Motor neuron (in vitro differentiated cells): ENCODE measurements at regions not wholly inside any gene's neighbourhood (a gene's known extent, or its start where the extent isn't known, plus 50 kb on each side); places are given as distances from the start of the nearest gene placed in this dataset.

ENCODE experiments used
- ATAC-seq, 8 experiments: fragments of 200-7000 bp; cut with Tn5 transposase; replicated peaks in 6 of 8; 2 replicates each; pipeline ENCODE4 v1.8.0; 2021; ENCODE audit warnings: mild to moderate bottlenecking in 8 of 8, moderate library complexity in 8 of 8
- H3K27ac ChIP-seq, 2 donors: fragments of 250-450 bp; sonication (Bioruptor Pico); 2 replicates each; pipeline ENCODE4 v1.9.0; 2021; ENCODE audit warnings: antibody characterized with exemption in 2 of 2, mild to moderate bottlenecking in 2 of 2, moderate library complexity in 1 of 2
- H3K4me1 ChIP-seq, 2 donors: fragments of 250-450 bp; sonication (Bioruptor Pico); replicated peaks in 1 of 2; 2 replicates each; pipeline ENCODE4 v1.6.1; 2021; ENCODE audit warnings: antibody characterized with exemption in 2 of 2, mild to moderate bottlenecking in 2 of 2, moderate library complexity in 1 of 2
- H3K4me3 ChIP-seq, 5 donors: fragments of 250-450 bp; sonication (Bioruptor Pico); 2 replicates each; pipeline ENCODE4 v1.9.0; 2021; ENCODE audit warnings: antibody characterized with exemption in 5 of 5, mild to moderate bottlenecking in 5 of 5, moderate library complexity in 4 of 5
- WGBS, 10 experiments: fragments of 450-650 bp; shearing (Covaris generic); methylation state at CpG; one replicate each; pipeline ENCODE4 v1.0.0; 2022; 5-methylcytosine and 5-hydroxymethylcytosine counted together
- in situ Hi-C, 9 experiments: fragments of 400-800 bp; cut with MboI; loops; one replicate each; pipeline ENCODE4 v1.15.0; 2021; ENCODE audit warnings: low sequenced_read_pairs in 9 of 9, low pct_unique_long_range_greater_than_20kb in 2 of 9; ENCODE audit not compliant: unreplicated experiment in 9 of 9

DNA sequence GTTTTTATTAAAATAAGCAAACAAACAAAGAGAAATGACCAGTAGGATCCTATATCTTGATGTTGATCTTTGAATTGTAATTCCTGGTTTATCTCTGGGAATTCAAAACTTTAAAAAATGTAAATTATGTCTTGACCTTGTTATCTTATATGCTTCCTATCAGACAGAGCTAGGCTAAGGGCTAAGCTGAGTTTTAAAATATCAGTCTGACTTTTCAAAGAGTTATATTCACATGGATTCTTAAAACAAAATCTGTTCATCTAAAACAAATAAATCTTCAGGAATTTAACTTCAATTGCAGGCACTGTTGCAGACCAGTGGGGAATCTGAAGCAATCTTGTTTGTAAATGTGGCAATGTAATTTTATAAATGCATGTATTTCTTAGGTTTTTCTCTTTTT lies 1144.1 kb downstream of the LRFN5 start:
- ATAC-seq: no peak
- no peak overlapping the region for H3K27ac ChIP-seq
- in situ Hi-C loops: no loop called here
- H3K4me1 ChIP-seq: no peaks in the 10 kb centered on the region
- no peak overlapping the region for H3K4me3 ChIP-seq

GRCh38 chr14:42742084-42742483 lies 1135.4 kb downstream of the LRFN5 start:
- 40 to 90% (median 82%) methylated on average over 1 to 2 of the region's 2 CpGs; no CpG with 5 or more reads in 2 of the 10 experiments for WGBS, 10 experiments
- no peak overlapping the region for H3K4me3 ChIP-seq
- ATAC-seq: no peak
- no peaks in the 10 kb centered on the region for H3K4me1 ChIP-seq
- no peak overlapping the region for H3K27ac ChIP-seq
- in situ Hi-C loops: no loop called here

DNA sequence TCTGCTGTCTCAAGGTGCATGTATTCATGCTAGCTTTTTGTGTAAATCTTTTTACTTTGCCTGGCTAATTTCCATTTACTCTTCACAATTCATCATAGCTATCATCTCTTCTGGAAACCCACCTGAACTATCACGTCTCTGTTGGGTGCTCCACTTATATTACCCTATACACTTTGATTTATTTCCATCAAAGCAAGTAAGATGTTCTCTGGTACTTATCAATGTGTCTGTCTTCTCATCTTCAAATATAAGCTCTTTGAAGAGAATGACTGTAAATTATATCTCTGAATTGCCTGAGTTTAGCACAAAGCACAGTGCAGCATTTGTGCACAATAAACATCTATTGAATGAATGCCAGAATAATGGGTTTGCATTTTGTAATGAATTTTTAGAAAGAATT lies 1129.7 kb downstream of the LRFN5 start:
- WGBS, 10 experiments: 0 to 50% (median 13%) methylated on average over 1 of the region's 1 CpG; no CpG with 5 or more reads in 4 of the 10 experiments
- Histone ChIP-seq H3K4me3 (no peak overlapping the region), H3K27ac (no peak overlapping the region), H3K4me1 (peaks cover 0 to 9% of the 10 kb centered on the region in 2 donors)
- in situ Hi-C loops: no loop called here
- ATAC-seq: no peak

DNA sequence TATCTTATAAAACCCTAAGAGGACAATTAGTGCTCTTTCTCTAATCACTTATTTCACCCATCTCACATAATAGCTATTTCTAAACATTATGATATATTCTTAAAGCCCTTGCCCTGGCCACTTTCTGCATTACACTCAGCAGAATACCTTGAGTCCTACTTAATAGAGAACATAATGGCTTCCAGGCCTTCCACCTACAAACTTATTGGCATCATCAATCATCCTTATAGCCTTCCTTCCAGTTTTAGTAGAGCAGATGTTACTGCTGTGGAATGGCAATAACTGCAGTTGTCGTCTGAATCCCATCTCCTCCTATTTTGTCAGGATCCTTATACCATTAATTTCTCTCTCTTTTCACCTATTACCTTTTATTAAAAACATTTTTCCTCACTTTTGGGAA lies 1127.4 kb downstream of the LRFN5 start:
- Histone ChIP-seq H3K4me1 (peaks cover 0 to 9% of the 10 kb centered on the region in 2 donors), H3K27ac (no peak overlapping the region), H3K4me3 (no peak overlapping the region)
- WGBS, 10 experiments: 0 to 64% (median 45%) methylated on average over 1 of the region's 1 CpG; no CpG with 5 or more reads in 2 of the 10 experiments
- ATAC-seq: peak in 5 of 8 experiments; percentile 41 to 82 (median 66)
- in situ Hi-C loops: no loop called here

GRCh38 chr14:42732005-42732404 lies 1125.3 kb downstream of the LRFN5 start:
- H3K4me3 ChIP-seq: no peak overlapping the region
- H3K27ac ChIP-seq: no peak overlapping the region
- ATAC-seq: no peak
- in situ Hi-C loops: no loop called here
- H3K4me1 ChIP-seq: peaks cover 0 to 9% of the 10 kb centered on the region in 2 donors

GRCh38 chr14:42731480-42731879 lies 1124.8 kb downstream of the LRFN5 start:
- peaks cover 0 to 8% of the 10 kb centered on the region in 2 donors for H3K4me1 ChIP-seq
- in situ Hi-C loops: no loop called here
- 0 to 100% (median 76%) methylated on average over 1 to 2 of the region's 2 CpGs; no CpG with 5 or more reads in 1 of the 10 experiments for WGBS, 10 experiments

DNA sequence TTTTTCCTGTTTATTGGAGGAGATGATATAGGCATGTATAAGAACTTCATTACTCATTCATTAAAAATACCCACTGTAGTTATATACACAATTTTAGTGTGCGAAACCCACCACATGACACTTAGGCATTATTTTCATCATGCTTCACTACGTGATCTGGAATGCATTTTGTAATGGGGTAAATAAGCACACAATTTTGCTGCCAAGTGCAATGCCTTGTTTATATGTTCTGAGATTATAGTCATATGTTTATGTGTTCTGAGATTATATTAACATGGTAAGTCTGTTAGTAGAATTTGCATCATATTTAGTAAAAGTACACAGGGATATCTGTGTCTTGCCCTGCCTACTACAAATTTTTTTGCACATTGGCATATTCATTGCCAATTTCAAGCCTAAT lies 1123.0 kb downstream of the LRFN5 start:
- ATAC-seq: no peak
- H3K4me1 ChIP-seq: peaks cover 0 to 6% of the 10 kb centered on the region in 2 donors
- no peak overlapping the region for H3K27ac ChIP-seq
- WGBS, 10 experiments: 16 to 100% (median 88%) methylated on average over 1 to 2 of the region's 2 CpGs; no CpG with 5 or more reads in 2 of the 10 experiments
- in situ Hi-C loops: no loop called here
- H3K4me3 ChIP-seq: no peak overlapping the region

More at GRCh38 chr14:42731480-42731879, 1124.8 kb downstream of the LRFN5 start:
- Histone ChIP-seq H3K27ac (no peak overlapping the region), H3K4me3 (no peak overlapping the region)
- ATAC-seq: no peak

- WGBS, 10 experiments: 13 to 100% (median 86%) methylated on average over 1 of the region's 1 CpG; no CpG with 5 or more reads in 6 of the 10 experiments
- H3K4me3 ChIP-seq: no peak overlapping the region
- no peak overlapping the region for H3K27ac ChIP-seq
- no peaks in the 10 kb centered on the region for H3K4me1 ChIP-seq
- in situ Hi-C loops: no loop called here
- ATAC-seq: no peak
Measured at GRCh38 chr14:42719391-42719790, 1112.7 kb downstream of the LRFN5 start.

GRCh38 chr14:42715316-42715715 lies 1108.6 kb downstream of the LRFN5 start:
- no peak for ATAC-seq
- 14 to 100% (median 44%) methylated on average over 1 to 2 of the region's 2 CpGs; no CpG with 5 or more reads in 1 of the 10 experiments for WGBS, 10 experiments

GRCh38 chr14:42710071-42710470 lies 1103.4 kb downstream of the LRFN5 start:
- Histone ChIP-seq H3K4me3 (no peak overlapping the region), H3K4me1 (no peaks in the 10 kb centered on the region), H3K27ac (no peak overlapping the region)
- ATAC-seq: no peak
- in situ Hi-C loops: no loop called here
- WGBS, 10 experiments: 17 to 100% (median 87%) methylated on average over 3 to 4 of the region's 4 CpGs; no CpG with 5 or more reads in 1 of the 10 experiments

More at GRCh38 chr14:42715316-42715715, 1108.6 kb downstream of the LRFN5 start:
- no peak overlapping the region for H3K4me3 ChIP-seq
- in situ Hi-C loops: no loop called here
- no peak overlapping the region for H3K27ac ChIP-seq
- no peaks in the 10 kb centered on the region for H3K4me1 ChIP-seq

DNA sequence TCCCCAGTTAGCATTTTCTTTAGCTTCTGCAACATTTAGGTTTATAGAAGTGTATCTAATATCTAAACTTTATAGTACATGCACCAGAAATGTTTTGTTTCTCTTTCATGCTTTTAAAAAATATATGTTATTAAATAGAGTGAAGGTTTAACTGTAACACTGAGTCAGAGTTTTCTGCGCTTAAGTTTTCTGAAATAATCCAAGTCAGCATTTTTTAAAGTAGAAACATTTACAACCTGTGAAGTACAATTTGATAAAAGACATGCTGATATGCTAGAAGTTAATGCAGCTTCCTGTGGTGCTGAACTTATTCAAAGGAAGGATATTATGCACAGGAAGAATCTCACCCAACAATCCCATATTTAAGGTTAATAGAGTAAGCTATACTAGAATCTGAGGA lies 1096.8 kb downstream of the LRFN5 start:
- 14 to 100% (median 89%) methylated on average over 1 of the region's 1 CpG; no CpG with 5 or more reads in 2 of the 10 experiments for WGBS, 10 experiments
- Histone ChIP-seq H3K27ac (no peak overlapping the region), H3K4me3 (no peak overlapping the region), H3K4me1 (no peaks in the 10 kb centered on the region)
- ATAC-seq: no peak
- in situ Hi-C loops: no loop called here

DNA sequence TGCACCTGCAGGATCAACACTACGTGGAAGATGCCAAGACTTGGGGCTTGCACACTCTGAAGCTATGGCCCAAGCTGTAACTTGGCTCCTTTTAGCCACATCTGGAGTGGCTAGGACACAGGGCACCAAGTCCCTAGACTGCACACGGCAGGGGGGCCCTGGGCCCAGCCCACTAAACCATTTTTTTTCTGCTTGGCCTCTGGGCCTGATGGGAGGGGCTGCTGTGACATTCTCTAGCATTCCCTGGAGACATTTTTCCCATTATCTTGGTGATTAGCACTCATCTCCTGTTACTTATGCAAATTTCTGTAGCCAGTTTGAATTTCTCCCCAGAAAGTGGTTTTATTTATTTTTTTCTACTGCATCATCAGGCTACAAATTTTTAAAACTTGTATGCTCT lies 1080.7 kb downstream of the LRFN5 start:
- no peak overlapping the region for H3K27ac ChIP-seq
- whole genome bisulfite sequencing, 10 experiments: 8 to 100% (median 54%) methylated on average over 1 to 2 of the region's 2 CpGs; no CpG with 5 or more reads in 5 of the 10 experiments
- no peak overlapping the region for H3K4me3 ChIP-seq
- ATAC-seq: no peak
- in situ Hi-C loops: no loop called here
- no peaks in the 10 kb centered on the region for H3K4me1 ChIP-seq

- 0 to 100% (median 89%) methylated on average over 1 to 2 of the region's 2 CpGs; no CpG with 5 or more reads in 1 of the 10 experiments for WGBS, 10 experiments
- Histone ChIP-seq H3K27ac (no peak overlapping the region), H3K4me3 (no peak overlapping the region), H3K4me1 (no peaks in the 10 kb centered on the region)
- ATAC-seq: no peak
- in situ Hi-C loops: no loop called here
Measured at GRCh38 chr14:42683707-42684106, 1077.0 kb downstream of the LRFN5 start.

- 39 to 100% (median 97%) methylated on average over 1 to 2 of the region's 2 CpGs for WGBS, 10 experiments
- H3K4me3 ChIP-seq: no peak overlapping the region
- no peaks in the 10 kb centered on the region for H3K4me1 ChIP-seq
- in situ Hi-C loops: no loop called here
- H3K27ac ChIP-seq: no peak overlapping the region
- ATAC-seq: no peak
Measured at GRCh38 chr14:42676636-42677035, 1070.0 kb downstream of the LRFN5 start.
